Skeletal muscle tissue (tissue), 3 donors: ENCODE measurements at regions not wholly inside any gene's neighbourhood (a gene's known extent, or its start where the extent isn't known, plus 50 kb on each side); places are given as distances from the start of the nearest gene placed in this dataset.
"Not testable (repeated sequence)": the region's sequence is repeated elsewhere in the genome, so short reads cannot be mapped to it uniquely, and the experiment has no call there.

Experiments
- H3K27ac ChIP-seq: one replicate; pipeline ENCODE4 v1.7.0; 2013; ENCODE audit warnings: mild to moderate bottlenecking, low read depth, low read length, inconsistent platforms
- H3K27me3 ChIP-seq, 3 donors: one replicate each; pipeline ENCODE4 v1.7.0; 2013; ENCODE audit warnings: low read length in 3 of 3; ENCODE audit not compliant: control insufficient read depth in 3 of 3, insufficient read depth in 3 of 3
- H3K36me3 ChIP-seq, 3 donors: one replicate each; pipeline ENCODE4 v1.7.0; 2013; ENCODE audit warnings: low read length in 3 of 3; ENCODE audit not compliant: control insufficient read depth in 3 of 3, insufficient read depth in 3 of 3
- H3K4me1 ChIP-seq, 3 donors: one replicate each; pipeline ENCODE4 v1.7.0; 2013; ENCODE audit warnings: low read length in 3 of 3, mild to moderate bottlenecking in 3 of 3; ENCODE audit not compliant: control insufficient read depth in 3 of 3, insufficient read depth in 3 of 3
- H3K4me3 ChIP-seq, 3 donors: one replicate each; pipeline ENCODE4 v1.7.0; 2013; ENCODE audit warnings: low read length in 3 of 3
- H3K9ac ChIP-seq, 3 donors: one replicate each; pipeline ENCODE4 v1.7.0; 2013; ENCODE audit warnings: low read length in 3 of 3, mild to moderate bottlenecking in 3 of 3, moderate library complexity in 2 of 3, low read depth in 1 of 3
- H3K9me3 ChIP-seq, 3 donors: one replicate each; pipeline ENCODE4 v1.7.0; 2013; ENCODE audit warnings: low read length in 3 of 3; ENCODE audit not compliant: control insufficient read depth in 3 of 3
- donor health status: Osteomylitis.

GRCh38 chr2:136291871-136292270 lies 173.9 kb upstream of the CXCR4 start:
- no peak overlapping the region for H3K4me3 ChIP-seq
- no peaks in the 10 kb centered on the region for H3K36me3 ChIP-seq
- H3K27me3 ChIP-seq: no peaks in the 10 kb centered on the region
- H3K9ac ChIP-seq: no peak overlapping the region
- no peaks in the 10 kb centered on the region for H3K4me1 ChIP-seq
- peaks cover 0 to 3% (median 0%) of the 10 kb centered on the region in 3 donors for H3K9me3 ChIP-seq
- H3K27ac ChIP-seq: no peak overlapping the region

- Histone ChIP-seq H3K36me3 (no peaks in the 10 kb centered on the region), H3K4me3 (no peak overlapping the region), H3K9ac (no peak overlapping the region), H3K27me3 (no peaks in the 10 kb centered on the region), H3K4me1 (no peaks in the 10 kb centered on the region), H3K27ac (no peak overlapping the region), H3K9me3 (peaks cover 0 to 3% (median 0%) of the 10 kb centered on the region in 3 donors)
These were observed 172.4 kb upstream of the CXCR4 start for GRCh38 chr2:136290326-136290725.

GRCh38 chr2:136288249-136288648 lies 170.3 kb upstream of the CXCR4 start:
- peaks cover 0 to 3% (median 0%) of the 10 kb centered on the region in 3 donors for H3K9me3 ChIP-seq
- no peak overlapping the region for H3K27ac ChIP-seq
- no peaks in the 10 kb centered on the region for H3K36me3 ChIP-seq
- H3K27me3 ChIP-seq: no peaks in the 10 kb centered on the region
- no peak overlapping the region for H3K4me3 ChIP-seq
- no peaks in the 10 kb centered on the region for H3K4me1 ChIP-seq
- H3K9ac ChIP-seq: no peak overlapping the region

GRCh38 chr2:136286423-136286822 lies 168.5 kb upstream of the CXCR4 start:
- Histone ChIP-seq H3K4me1 (no peaks in the 10 kb centered on the region), H3K27ac (no peak overlapping the region), H3K4me3 (no peak overlapping the region), H3K36me3 (no peaks in the 10 kb centered on the region), H3K9ac (no peak overlapping the region), H3K27me3 (no peaks in the 10 kb centered on the region), H3K9me3 (peaks cover 0 to 3% (median 0%) of the 10 kb centered on the region in 3 donors)

- no peaks in the 10 kb centered on the region for H3K36me3 ChIP-seq
- no peaks in the 10 kb centered on the region for H3K4me1 ChIP-seq
- H3K4me3 ChIP-seq: no peak overlapping the region
- H3K9ac ChIP-seq: no peak overlapping the region
- no peak overlapping the region for H3K27ac ChIP-seq
- H3K27me3 ChIP-seq: no peaks in the 10 kb centered on the region
- H3K9me3 ChIP-seq: no peaks in the 10 kb centered on the region
These were observed 166.5 kb upstream of the CXCR4 start for GRCh38 chr2:136284226-136285119.

GRCh38 chr2:136282251-136282650 lies 164.3 kb upstream of the CXCR4 start:
- H3K36me3 ChIP-seq: no peaks in the 10 kb centered on the region
- no peak overlapping the region for H3K9ac ChIP-seq
- H3K4me3 ChIP-seq: no peak overlapping the region
- H3K9me3 ChIP-seq: no peaks in the 10 kb centered on the region
- no peaks in the 10 kb centered on the region for H3K27me3 ChIP-seq
- no peak overlapping the region for H3K27ac ChIP-seq
- no peaks in the 10 kb centered on the region for H3K4me1 ChIP-seq

GRCh38 chr2:136281281-136282114 lies 163.5 kb upstream of the CXCR4 start:
- H3K4me3 ChIP-seq: no peak overlapping the region
- no peaks in the 10 kb centered on the region for H3K36me3 ChIP-seq
- H3K9ac ChIP-seq: no peak overlapping the region
- no peak overlapping the region for H3K27ac ChIP-seq
- no peaks in the 10 kb centered on the region for H3K9me3 ChIP-seq
- no peaks in the 10 kb centered on the region for H3K4me1 ChIP-seq
- H3K27me3 ChIP-seq: no peaks in the 10 kb centered on the region

GRCh38 chr2:136266346-136266745 lies 148.4 kb upstream of the CXCR4 start:
- not testable (repeated sequence) for H3K9me3 ChIP-seq, H3K36me3 ChIP-seq, H3K4me1 ChIP-seq, H3K9ac ChIP-seq, H3K27ac ChIP-seq, H3K27me3 ChIP-seq, H3K4me3 ChIP-seq

- no peaks in the 10 kb centered on the region for H3K9me3 ChIP-seq
- no peak overlapping the region for H3K27ac ChIP-seq
- H3K4me3 ChIP-seq: no peak overlapping the region
- H3K4me1 ChIP-seq: peaks cover 0 to 8% (median 0%) of the 10 kb centered on the region in 3 donors
- H3K9ac ChIP-seq: no peak overlapping the region
- no peaks in the 10 kb centered on the region for H3K36me3 ChIP-seq
- H3K27me3 ChIP-seq: no peaks in the 10 kb centered on the region
These were observed 141.6 kb upstream of the CXCR4 start for GRCh38 chr2:136259551-136259950.

- no peak overlapping the region for H3K4me3 ChIP-seq
- no peaks in the 10 kb centered on the region for H3K36me3 ChIP-seq
- H3K27me3 ChIP-seq: no peaks in the 10 kb centered on the region
- H3K27ac ChIP-seq: no peak overlapping the region
- H3K4me1 ChIP-seq: peaks cover 0 to 8% (median 0%) of the 10 kb centered on the region in 3 donors
- no peaks in the 10 kb centered on the region for H3K9me3 ChIP-seq
- no peak overlapping the region for H3K9ac ChIP-seq
These were observed 139.9 kb upstream of the CXCR4 start for GRCh38 chr2:136257893-136258292.
